ENCODE measurements at regions not wholly inside any gene's neighbourhood (a gene's known extent, or its start where the extent isn't known, plus 50 kb on each side); places are given as distances from the start of the nearest gene placed in this dataset.

- H3K36me3 ChIP-seq: no peaks in the 10 kb centered on the region
- H3K27ac ChIP-seq: no peak overlapping the region
- DNase-seq (no peak), ATAC-seq (no peak)
- no peak overlapping the region for H3K4me3 ChIP-seq
- whole genome bisulfite sequencing, 2 donors: 27 to 33% methylated on average over 1 of the region's 1 CpG
- TF ChIP-seq CTCF (IDR thresholded peaks at IDR 0.05): no peak
- no peaks in the 10 kb centered on the region for H3K4me1 ChIP-seq
- intact Hi-C loops (cut with DNase I): no loop called here
- H3K27me3 ChIP-seq: no peaks in the 10 kb centered on the region
- H3K9me3 ChIP-seq: no peaks in the 10 kb centered on the region
These were observed 711.8 kb downstream of the KCNJ2 start for GRCh38 chr17:70881093-70881492.

GRCh38 chr17:70882504-70882903, 713.2 kb downstream of the KCNJ2 start:
- H3K4me1 ChIP-seq: no peaks in the 10 kb centered on the region
- 69 to 81% methylated on average over 6 of the region's 6 CpGs for WGBS, 2 donors
- no peaks in the 10 kb centered on the region for H3K36me3 ChIP-seq
- TF ChIP-seq CTCF (IDR thresholded peaks at IDR 0.05): no peak
- no peaks in the 10 kb centered on the region for H3K27me3 ChIP-seq
- no peak overlapping the region for H3K27ac ChIP-seq
- no peak overlapping the region for H3K4me3 ChIP-seq
- DNase-seq (no peak), ATAC-seq (no peak)
- intact Hi-C loops (cut with DNase I): no loop called here
- H3K9me3 ChIP-seq: no peaks in the 10 kb centered on the region

GRCh38 chr17:70886648-70887047, 717.3 kb downstream of the KCNJ2 start:
- Histone ChIP-seq H3K27ac (no peak overlapping the region), H3K27me3 (no peaks in the 10 kb centered on the region), H3K36me3 (no peaks in the 10 kb centered on the region), H3K4me3 (no peak overlapping the region), H3K4me1 (no peaks in the 10 kb centered on the region), H3K9me3 (no peaks in the 10 kb centered on the region)
- DNase-seq: no peak
- intact Hi-C loops (cut with DNase I): no loop called here
- WGBS, 2 donors: 40 to 45% methylated on average over 2 of the region's 2 CpGs
- ATAC-seq: no peak
- TF ChIP-seq CTCF (IDR thresholded peaks at IDR 0.05): no peak

- H3K27me3 ChIP-seq: no peaks in the 10 kb centered on the region
- H3K9me3 ChIP-seq: no peaks in the 10 kb centered on the region
- ATAC-seq (no peak), DNase-seq (no peak)
- no peak for TF ChIP-seq CTCF (IDR thresholded peaks at IDR 0.05)
- no peak overlapping the region for H3K4me3 ChIP-seq
- H3K27ac ChIP-seq: no peak overlapping the region
- H3K36me3 ChIP-seq: no peaks in the 10 kb centered on the region
- 63 to 67% methylated on average over 2 of the region's 2 CpGs for WGBS, 2 donors
- no peaks in the 10 kb centered on the region for H3K4me1 ChIP-seq
- intact Hi-C loops (cut with DNase I): no loop called here
These were observed 719.0 kb downstream of the KCNJ2 start for GRCh38 chr17:70888324-70888723.

- TF ChIP-seq CTCF (IDR thresholded peaks at IDR 0.05): no peak
- Histone ChIP-seq H3K4me1 (no peaks in the 10 kb centered on the region), H3K36me3 (no peaks in the 10 kb centered on the region), H3K4me3 (no peak overlapping the region), H3K9me3 (peaks cover 0 to 11% (median 0%) of the 10 kb centered on the region in 11 donors), H3K27me3 (no peaks in the 10 kb centered on the region), H3K27ac (no peak overlapping the region)
- 66 to 72% methylated on average over 4 of the region's 4 CpGs for WGBS, 2 donors
- intact Hi-C loops (cut with DNase I): no loop called here
- DNase-seq (no peak), ATAC-seq (no peak)
These were observed 722.0 kb downstream of the KCNJ2 start for GRCh38 chr17:70891306-70891705.
